ENCODE measurements at regions not wholly inside any gene's neighbourhood (a gene's known extent, or its start where the extent isn't known, plus 50 kb on each side); places are given as distances from the start of the nearest gene placed in this dataset.

DNA sequence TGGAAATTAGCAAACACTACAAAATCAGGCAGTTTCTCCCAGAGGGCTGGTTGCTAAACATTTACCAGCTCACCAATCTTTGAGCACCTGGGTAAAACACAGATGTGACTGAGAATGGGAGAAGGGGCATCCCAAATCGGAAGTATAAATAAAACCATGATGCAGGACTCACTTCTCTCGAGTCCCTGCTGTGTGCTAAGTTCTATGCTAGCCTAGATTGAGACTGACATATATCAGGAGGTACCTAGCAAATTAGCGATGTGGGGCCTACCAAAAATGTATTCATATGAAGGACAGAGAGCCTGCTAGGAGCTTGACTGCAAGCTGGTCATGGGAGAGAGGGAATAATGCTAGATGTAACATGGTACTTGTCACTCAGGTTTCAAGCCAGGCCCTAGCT, 171.9 kb upstream of the PGRMC2 start:
- ATAC-seq (no peak), DNase-seq (no peak)
- peaks cover 11% of the 10 kb centered on the region for H3K4me1 ChIP-seq
- intact Hi-C loops (cut with DNase I): loop anchor here (5.0 to 10.0 kb wide), 6 partner anchors 63 to 405 kb away; no protein-coding TSS in a partner anchor
- no peaks in the 10 kb centered on the region for H3K27me3 ChIP-seq (ENCODE audit: insufficient read depth in 3 of 3, low read length in 2 of 3)
- no peaks in the 10 kb centered on the region for H3K9me3 ChIP-seq
- no peak overlapping the region for H3K4me3 ChIP-seq
- H3K27ac ChIP-seq: no peak overlapping the region
- WGBS, 3 donors: 65 to 94% (median 84%) methylated on average over 3 of the region's 3 CpGs
- TF ChIP-seq, protein P1, sequence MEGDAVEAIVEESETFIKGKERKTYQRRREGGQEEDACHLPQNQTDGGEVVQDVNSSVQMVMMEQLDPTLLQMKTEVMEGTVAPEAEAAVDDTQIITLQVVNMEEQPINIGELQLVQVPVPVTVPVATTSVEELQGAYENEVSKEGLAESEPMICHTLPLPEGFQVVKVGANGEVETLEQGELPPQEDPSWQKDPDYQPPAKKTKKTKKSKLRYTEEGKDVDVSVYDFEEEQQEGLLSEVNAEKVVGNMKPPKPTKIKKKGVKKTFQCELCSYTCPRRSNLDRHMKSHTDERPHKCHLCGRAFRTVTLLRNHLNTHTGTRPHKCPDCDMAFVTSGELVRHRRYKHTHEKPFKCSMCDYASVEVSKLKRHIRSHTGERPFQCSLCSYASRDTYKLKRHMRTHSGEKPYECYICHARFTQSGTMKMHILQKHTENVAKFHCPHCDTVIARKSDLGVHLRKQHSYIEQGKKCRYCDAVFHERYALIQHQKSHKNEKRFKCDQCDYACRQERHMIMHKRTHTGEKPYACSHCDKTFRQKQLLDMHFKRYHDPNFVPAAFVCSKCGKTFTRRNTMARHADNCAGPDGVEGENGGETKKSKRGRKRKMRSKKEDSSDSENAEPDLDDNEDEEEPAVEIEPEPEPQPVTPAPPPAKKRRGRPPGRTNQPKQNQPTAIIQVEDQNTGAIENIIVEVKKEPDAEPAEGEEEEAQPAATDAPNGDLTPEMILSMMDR (IDR thresholded peaks at IDR 0.05): no peak
- H3K36me3 ChIP-seq (ENCODE audit: insufficient read depth in 1 of 2, low read depth in 1 of 2): no peaks in the 10 kb centered on the region

DNA sequence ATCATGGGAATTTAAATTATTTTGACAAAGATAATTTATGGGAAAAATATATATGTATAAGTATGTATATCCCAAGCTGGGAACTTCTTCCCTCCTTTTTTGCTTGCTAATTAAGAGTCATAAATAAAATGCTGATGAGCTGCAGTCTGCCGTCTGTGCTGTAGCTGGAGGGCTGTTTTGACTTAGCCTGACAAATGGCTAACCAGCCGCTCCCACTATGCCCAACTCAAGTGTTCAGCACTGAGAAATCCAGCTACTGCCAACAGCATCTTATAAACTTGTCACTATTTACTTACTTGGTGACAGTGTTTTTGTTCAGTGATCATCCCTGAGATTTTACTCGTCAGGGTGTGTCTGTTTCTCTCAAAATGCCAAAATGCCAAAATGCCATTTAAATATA, 171.2 kb upstream of the PGRMC2 start:
- Histone ChIP-seq H3K4me3 (no peak overlapping the region), H3K27ac (no peak overlapping the region), H3K27me3 (ENCODE audit: insufficient read depth in 3 of 3, low read length in 2 of 3) (no peaks in the 10 kb centered on the region), H3K4me1 (peaks cover 13% of the 10 kb centered on the region), H3K9me3 (no peaks in the 10 kb centered on the region), H3K36me3 (ENCODE audit: insufficient read depth in 1 of 2, low read depth in 1 of 2) (no peaks in the 10 kb centered on the region)
- TF ChIP-seq, protein P1 (IDR thresholded peaks at IDR 0.05): no peak
- ATAC-seq: no peak
- intact Hi-C loops (cut with DNase I): loop anchor here (5.0 to 10.0 kb wide), 6 partner anchors 63 to 406 kb away; no protein-coding TSS in a partner anchor
- 94 to 96% (median 95%) methylated on average over 3 of the region's 3 CpGs for WGBS, 3 donors
- DNase-seq: no peak

DNA sequence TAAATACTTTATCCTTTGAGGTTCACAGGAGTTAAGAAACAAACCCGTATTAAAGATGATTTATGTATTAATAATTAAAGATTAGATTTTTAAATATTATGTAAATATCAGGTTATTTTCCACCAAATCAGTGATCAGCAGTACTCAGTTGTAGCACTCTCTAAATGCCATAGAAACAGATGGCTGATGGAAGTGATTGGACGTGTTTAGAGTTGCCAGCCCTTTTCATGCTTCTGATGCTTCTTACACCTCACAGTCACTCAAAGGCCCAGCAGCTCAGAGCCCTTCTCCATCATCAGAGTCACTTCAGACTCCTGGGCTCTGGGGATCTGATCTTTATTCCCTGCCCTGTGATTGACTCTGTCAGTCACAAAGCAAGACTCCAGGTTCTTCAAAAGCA, 170.1 kb upstream of the PGRMC2 start:
- WGBS, 3 donors: 61 to 82% (median 77%) methylated on average over 2 of the region's 2 CpGs

DNA sequence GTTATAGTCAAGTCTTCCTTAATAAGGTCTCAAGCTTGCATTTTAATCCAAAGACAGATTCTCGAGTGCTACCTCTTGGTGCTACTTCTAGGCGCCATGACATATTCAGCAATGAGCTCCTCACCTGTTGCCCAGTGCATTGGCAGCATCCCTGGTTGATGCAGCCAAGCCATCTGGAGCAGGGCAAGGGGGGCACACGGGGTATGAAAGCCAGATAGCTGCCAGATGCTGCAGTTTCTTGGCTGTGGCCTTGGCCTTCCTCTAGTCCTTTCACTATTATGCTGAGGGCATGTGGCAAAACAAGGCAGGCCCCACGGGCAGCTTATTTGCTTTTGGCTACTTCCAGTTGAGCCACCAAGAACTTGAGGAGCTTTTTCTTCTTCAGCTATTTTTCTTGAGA, 168.6 kb upstream of the PGRMC2 start:
- WGBS, 3 donors: 36 to 44% (median 39%) methylated on average over 4 of the region's 4 CpGs
- H3K27me3 ChIP-seq (ENCODE audit: insufficient read depth in 3 of 3, low read length in 2 of 3): no peaks in the 10 kb centered on the region
- peaks cover 33% of the 10 kb centered on the region for H3K4me1 ChIP-seq
- TF ChIP-seq, protein P1 (IDR thresholded peaks at IDR 0.05): no peak
- intact Hi-C loops (cut with DNase I): loop anchor here (5.0 to 10.0 kb wide), 6 partner anchors 66 to 409 kb away; no protein-coding TSS in a partner anchor
- no peaks in the 10 kb centered on the region for H3K9me3 ChIP-seq
- H3K27ac ChIP-seq: no peak overlapping the region
- DNase-seq (no peak), ATAC-seq (no peak)
- H3K36me3 ChIP-seq (ENCODE audit: insufficient read depth in 1 of 2, low read depth in 1 of 2): no peaks in the 10 kb centered on the region
- no peak overlapping the region for H3K4me3 ChIP-seq

More for the DNA sequence above, 170.1 kb upstream of the PGRMC2 start:
- no peak overlapping the region for H3K27ac ChIP-seq
- H3K4me1 ChIP-seq: peaks cover 23% of the 10 kb centered on the region
- no peaks in the 10 kb centered on the region for H3K36me3 ChIP-seq (ENCODE audit: insufficient read depth in 1 of 2, low read depth in 1 of 2)
- H3K4me3 ChIP-seq: no peak overlapping the region
- no peaks in the 10 kb centered on the region for H3K9me3 ChIP-seq
- no peaks in the 10 kb centered on the region for H3K27me3 ChIP-seq (ENCODE audit: insufficient read depth in 3 of 3, low read length in 2 of 3)
- ATAC-seq (no peak), DNase-seq (no peak)
- TF ChIP-seq, protein P1 (IDR thresholded peaks at IDR 0.05): no peak
- intact Hi-C loops (cut with DNase I): loop anchor here (5.0 to 10.0 kb wide), 6 partner anchors 65 to 407 kb away; no protein-coding TSS in a partner anchor

DNA sequence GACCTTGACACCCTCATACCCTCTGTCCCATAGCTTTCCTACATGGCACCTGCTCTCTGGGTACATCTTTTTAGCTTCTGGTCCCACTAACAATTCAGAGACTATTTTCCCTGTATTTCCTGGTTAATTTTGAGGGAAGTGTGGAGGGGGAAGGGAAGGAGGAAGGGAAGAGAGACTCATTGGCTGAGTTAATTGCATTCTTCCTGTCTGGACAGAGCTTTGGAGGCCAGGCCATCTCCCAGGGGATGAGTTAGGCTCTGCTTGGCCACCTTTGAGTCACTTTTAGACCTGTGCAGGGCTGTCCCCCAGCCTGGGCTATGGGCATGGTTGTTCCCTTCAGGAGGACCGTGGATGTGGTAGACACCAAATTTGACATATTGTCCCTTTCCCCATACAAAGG, 167.9 kb upstream of the PGRMC2 start:
- ATAC-seq: no peak
- TF ChIP-seq, protein P1 (IDR thresholded peaks at IDR 0.05): no peak
- 71 to 92% (median 85%) methylated on average over 1 of the region's 1 CpG for WGBS, 3 donors
- Histone ChIP-seq H3K27me3 (ENCODE audit: insufficient read depth in 3 of 3, low read length in 2 of 3) (no peaks in the 10 kb centered on the region), H3K27ac (no peak overlapping the region), H3K36me3 (ENCODE audit: insufficient read depth in 1 of 2, low read depth in 1 of 2) (no peaks in the 10 kb centered on the region), H3K9me3 (no peaks in the 10 kb centered on the region), H3K4me1 (peaks cover 39% of the 10 kb centered on the region), H3K4me3 (no peak overlapping the region)
- intact Hi-C loops (cut with DNase I): loop anchor here (5.0 to 10.0 kb wide), 6 partner anchors 67 to 409 kb away; no protein-coding TSS in a partner anchor
- no peak for DNase-seq
